ENCODE measurements at regions not wholly inside any gene's neighbourhood (a gene's known extent, or its start where the extent isn't known, plus 50 kb on each side); places are given as distances from the start of the nearest gene placed in this dataset.

DNA sequence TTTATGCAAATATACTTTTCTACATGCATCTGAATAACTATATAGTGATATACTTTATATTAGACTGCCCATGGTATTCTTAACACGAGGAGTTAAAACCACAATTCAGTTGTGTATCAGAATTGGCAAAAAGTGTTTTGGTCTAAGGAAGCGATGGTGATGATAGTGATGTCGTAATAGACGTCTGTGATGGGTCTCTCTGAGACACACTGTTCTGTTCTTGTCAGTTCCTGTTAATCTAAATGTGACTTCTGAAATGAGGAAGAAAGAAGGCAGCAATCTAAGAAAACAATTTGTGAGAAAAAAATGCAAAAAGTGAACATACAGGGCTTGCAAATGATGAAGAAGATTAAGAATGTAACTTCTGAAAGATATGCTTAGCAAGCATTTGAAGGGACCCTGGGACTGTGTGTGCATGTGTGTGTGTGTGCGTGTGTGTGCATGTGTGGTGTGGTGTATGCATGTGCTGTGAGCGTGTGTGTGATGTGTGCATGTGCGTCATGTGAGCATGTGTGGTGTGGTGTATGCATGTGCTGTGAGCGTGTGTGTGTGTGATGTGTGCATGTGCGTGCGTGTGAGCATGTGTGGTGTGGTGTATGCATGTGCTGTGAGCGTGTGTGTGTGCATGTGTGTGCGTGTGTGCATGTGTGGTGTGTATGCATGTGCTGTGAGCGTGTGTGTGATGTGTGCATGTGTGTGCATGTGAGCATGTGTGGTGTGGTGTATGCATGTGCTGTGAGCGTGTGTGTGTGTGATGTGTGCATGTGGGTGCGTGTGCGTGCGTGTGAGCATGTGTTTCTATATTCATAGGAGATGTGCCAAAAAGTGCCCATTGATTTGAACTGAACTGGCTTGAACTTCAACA is 131.8 kb downstream of the IRS2 start:
- no peaks in the 10 kb centered on the region for H3K4me1 ChIP-seq (ENCODE audit: control insufficient read depth, insufficient read depth, low read length)
- H3K4me3 ChIP-seq (ENCODE audit: low read length): no peak overlapping the region
- H3K9me3 ChIP-seq (replicated peaks; ENCODE audit: low read length): no peaks in the 10 kb centered on the region
- no peaks in the 10 kb centered on the region for H3K27me3 ChIP-seq (ENCODE audit: control insufficient read depth, insufficient read depth, low read length)
- H3K36me3 ChIP-seq (ENCODE audit: insufficient read depth, low read length): no peaks in the 10 kb centered on the region
- H3K4me2 ChIP-seq (ENCODE audit: low read length): no peak overlapping the region
- no peak overlapping the region for H3K9ac ChIP-seq (ENCODE audit: low read depth, low read length)

- peaks cover 2% of the 10 kb centered on the region for H3K4me1 ChIP-seq (ENCODE audit: control insufficient read depth, insufficient read depth, low read length)
Measured at GRCh38 chr13:109652531-109652930, 133.9 kb downstream of the IRS2 start.

GRCh38 chr13:109651854-109652253 is 134.5 kb downstream of the IRS2 start:
- H3K9ac ChIP-seq (ENCODE audit: low read depth, low read length): no peak overlapping the region
- no peak overlapping the region for H3K4me3 ChIP-seq (ENCODE audit: low read length)
- no peaks in the 10 kb centered on the region for H3K27me3 ChIP-seq (ENCODE audit: control insufficient read depth, insufficient read depth, low read length)
- H3K4me1 ChIP-seq (ENCODE audit: control insufficient read depth, insufficient read depth, low read length): peaks cover 9% of the 10 kb centered on the region
- no peaks in the 10 kb centered on the region for H3K36me3 ChIP-seq (ENCODE audit: insufficient read depth, low read length)
- no peak overlapping the region for H3K4me2 ChIP-seq (ENCODE audit: low read length)
- no peaks in the 10 kb centered on the region for H3K9me3 ChIP-seq (replicated peaks; ENCODE audit: low read length)

More at GRCh38 chr13:109652531-109652930, 133.9 kb downstream of the IRS2 start:
- Histone ChIP-seq H3K36me3 (ENCODE audit: insufficient read depth, low read length) (no peaks in the 10 kb centered on the region), H3K4me3 (ENCODE audit: low read length) (no peak overlapping the region), H3K4me2 (ENCODE audit: low read length) (no peak overlapping the region), H3K27me3 (ENCODE audit: control insufficient read depth, insufficient read depth, low read length) (no peaks in the 10 kb centered on the region), H3K9me3 (replicated peaks; ENCODE audit: low read length) (no peaks in the 10 kb centered on the region), H3K9ac (ENCODE audit: low read depth, low read length) (no peak overlapping the region)

GRCh38 chr13:109651311-109651710 is 135.1 kb downstream of the IRS2 start:
- Histone ChIP-seq H3K4me3 (ENCODE audit: low read length) (no peak overlapping the region), H3K4me2 (ENCODE audit: low read length) (no peak overlapping the region), H3K9me3 (replicated peaks; ENCODE audit: low read length) (no peaks in the 10 kb centered on the region), H3K9ac (ENCODE audit: low read depth, low read length) (no peak overlapping the region), H3K27me3 (ENCODE audit: control insufficient read depth, insufficient read depth, low read length) (no peaks in the 10 kb centered on the region), H3K36me3 (ENCODE audit: insufficient read depth, low read length) (no peaks in the 10 kb centered on the region), H3K4me1 (ENCODE audit: control insufficient read depth, insufficient read depth, low read length) (peaks cover 14% of the 10 kb centered on the region)

DNA sequence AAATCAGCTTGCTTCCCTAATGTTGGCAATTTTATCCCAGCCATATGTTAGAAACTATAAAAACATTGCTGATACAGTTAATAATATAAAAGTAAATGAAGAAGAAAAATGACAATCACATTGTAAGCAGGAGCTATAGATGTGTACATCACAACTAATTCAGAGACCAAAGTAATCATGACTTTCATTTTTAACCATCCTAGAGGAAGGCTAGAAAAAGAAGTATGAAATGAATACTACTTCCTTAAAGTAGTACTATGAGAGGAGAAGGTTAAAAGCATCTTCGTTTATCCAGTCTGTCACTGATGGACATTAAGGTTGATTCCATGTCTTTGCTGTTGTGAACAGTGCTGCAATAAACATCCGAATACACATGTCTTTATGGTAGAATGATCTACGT is 135.5 kb downstream of the IRS2 start:
- H3K4me2 ChIP-seq (ENCODE audit: low read length): no peak overlapping the region

DNA sequence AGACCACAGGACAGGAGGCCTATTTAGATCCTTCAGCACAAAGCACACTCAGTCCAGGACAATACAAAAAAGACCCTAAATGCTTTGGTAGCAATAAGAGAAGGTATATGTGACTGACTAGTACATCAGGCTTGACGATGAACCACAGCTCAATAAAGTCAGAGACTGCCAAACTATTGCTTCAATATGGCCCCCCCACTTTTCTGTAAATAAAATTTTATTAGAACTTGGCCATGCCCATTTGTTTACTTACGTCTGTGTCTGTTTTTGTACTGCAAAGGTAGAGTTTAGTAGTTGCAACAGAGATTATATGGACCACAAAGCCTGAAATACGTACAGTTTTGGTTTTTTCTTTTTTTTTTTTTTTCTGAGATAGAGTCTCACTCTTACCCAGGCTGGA is 136.7 kb downstream of the IRS2 start:
- H3K4me2 ChIP-seq (ENCODE audit: low read length): no peak overlapping the region
- H3K9me3 ChIP-seq (replicated peaks; ENCODE audit: low read length): no peaks in the 10 kb centered on the region
- no peaks in the 10 kb centered on the region for H3K27me3 ChIP-seq (ENCODE audit: control insufficient read depth, insufficient read depth, low read length)
- H3K36me3 ChIP-seq (ENCODE audit: insufficient read depth, low read length): no peaks in the 10 kb centered on the region
- peaks cover 16% of the 10 kb centered on the region for H3K4me1 ChIP-seq (ENCODE audit: control insufficient read depth, insufficient read depth, low read length)
- H3K9ac ChIP-seq (ENCODE audit: low read depth, low read length): no peak overlapping the region
- H3K4me3 ChIP-seq (ENCODE audit: low read length): no peak overlapping the region

More for the DNA sequence above, 135.5 kb downstream of the IRS2 start:
- no peaks in the 10 kb centered on the region for H3K9me3 ChIP-seq (replicated peaks; ENCODE audit: low read length)
- H3K4me3 ChIP-seq (ENCODE audit: low read length): no peak overlapping the region
- H3K9ac ChIP-seq (ENCODE audit: low read depth, low read length): no peak overlapping the region
- no peaks in the 10 kb centered on the region for H3K27me3 ChIP-seq (ENCODE audit: control insufficient read depth, insufficient read depth, low read length)
- no peaks in the 10 kb centered on the region for H3K36me3 ChIP-seq (ENCODE audit: insufficient read depth, low read length)
- peaks cover 16% of the 10 kb centered on the region for H3K4me1 ChIP-seq (ENCODE audit: control insufficient read depth, insufficient read depth, low read length)

DNA sequence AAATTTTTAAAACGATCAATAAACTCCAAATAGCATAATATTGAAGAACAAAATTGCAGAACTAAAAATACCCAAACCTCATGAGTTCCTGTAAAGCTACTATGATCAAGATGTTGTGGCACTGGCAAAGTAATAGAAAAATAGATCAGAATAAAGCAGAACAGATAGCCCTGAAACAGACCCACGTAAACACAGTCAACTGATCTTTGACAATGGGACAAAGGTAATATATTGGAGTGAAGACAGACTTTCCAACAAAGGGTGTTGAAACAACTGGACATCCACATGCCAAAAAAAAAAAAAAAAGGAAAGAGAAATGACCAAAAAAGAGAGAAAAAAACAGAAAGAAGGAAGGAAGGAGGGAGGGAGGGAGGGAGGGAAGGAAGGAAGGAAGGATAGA is 138.7 kb downstream of the IRS2 start:
- Histone ChIP-seq H3K4me2 (ENCODE audit: low read length) (no peak overlapping the region), H3K36me3 (ENCODE audit: insufficient read depth, low read length) (no peaks in the 10 kb centered on the region), H3K4me3 (ENCODE audit: low read length) (no peak overlapping the region), H3K9ac (ENCODE audit: low read depth, low read length) (no peak overlapping the region), H3K4me1 (ENCODE audit: control insufficient read depth, insufficient read depth, low read length) (peaks cover 16% of the 10 kb centered on the region), H3K27me3 (ENCODE audit: control insufficient read depth, insufficient read depth, low read length) (no peaks in the 10 kb centered on the region), H3K9me3 (replicated peaks; ENCODE audit: low read length) (no peaks in the 10 kb centered on the region)

DNA sequence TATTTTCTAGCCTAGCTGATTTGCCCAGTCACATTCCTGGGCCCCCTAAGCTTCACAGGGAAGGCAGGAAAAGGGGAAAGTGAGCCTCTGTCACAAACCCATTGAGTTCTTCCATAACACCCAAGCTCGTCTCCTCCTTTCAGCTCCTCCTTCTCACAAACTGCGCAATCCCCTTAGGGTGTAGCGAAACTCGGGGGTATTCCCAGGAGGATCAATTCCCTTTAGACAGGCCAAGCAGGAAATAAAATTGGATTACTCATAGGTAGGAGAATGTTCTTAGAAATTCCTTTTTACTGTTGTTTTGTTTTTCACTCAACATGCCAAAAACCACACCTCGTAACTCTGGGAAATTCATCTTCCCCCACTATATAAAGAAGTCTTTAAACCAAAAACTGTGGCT is 139.3 kb downstream of the IRS2 start:
- no peaks in the 10 kb centered on the region for H3K9me3 ChIP-seq (replicated peaks; ENCODE audit: low read length)
- H3K9ac ChIP-seq (ENCODE audit: low read depth, low read length): peak overlapping the region; percentile 16
- no peaks in the 10 kb centered on the region for H3K36me3 ChIP-seq (ENCODE audit: insufficient read depth, low read length)
- no peaks in the 10 kb centered on the region for H3K27me3 ChIP-seq (ENCODE audit: control insufficient read depth, insufficient read depth, low read length)
- H3K4me2 ChIP-seq (ENCODE audit: low read length): peak overlapping the region; percentile 26
- no peak overlapping the region for H3K4me3 ChIP-seq (ENCODE audit: low read length)
- H3K4me1 ChIP-seq (ENCODE audit: control insufficient read depth, insufficient read depth, low read length): peaks cover 16% of the 10 kb centered on the region

DNA sequence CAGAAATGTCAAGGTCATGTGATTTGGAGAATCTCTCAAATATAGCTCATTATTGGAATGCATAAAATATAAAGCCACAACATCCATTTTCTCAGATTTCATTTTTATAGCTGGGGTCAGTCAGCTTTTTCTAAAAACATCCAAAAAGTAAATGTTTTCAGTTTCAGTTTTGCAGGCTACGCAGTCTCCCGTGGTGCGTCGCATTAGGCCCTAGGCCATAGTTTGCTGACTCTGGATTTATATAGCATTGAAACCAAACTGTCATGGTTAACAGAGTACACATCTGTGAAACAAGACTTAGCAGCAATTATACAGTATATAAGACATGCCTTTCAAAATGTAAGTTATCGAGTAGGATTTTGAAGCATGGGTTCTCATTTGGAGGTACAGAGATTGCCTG is 140.0 kb downstream of the IRS2 start:
- peak overlapping the region; percentile 16 for H3K9ac ChIP-seq (ENCODE audit: low read depth, low read length)
- H3K4me2 ChIP-seq (ENCODE audit: low read length): peak overlapping the region; percentile 26
- H3K9me3 ChIP-seq (replicated peaks; ENCODE audit: low read length): no peaks in the 10 kb centered on the region
- H3K27me3 ChIP-seq (ENCODE audit: control insufficient read depth, insufficient read depth, low read length): no peaks in the 10 kb centered on the region
- peaks cover 16% of the 10 kb centered on the region for H3K4me1 ChIP-seq (ENCODE audit: control insufficient read depth, insufficient read depth, low read length)
- no peak overlapping the region for H3K4me3 ChIP-seq (ENCODE audit: low read length)
- H3K36me3 ChIP-seq (ENCODE audit: insufficient read depth, low read length): no peaks in the 10 kb centered on the region

GRCh38 chr13:109645831-109646230 is 140.6 kb downstream of the IRS2 start:
- Histone ChIP-seq H3K27me3 (ENCODE audit: control insufficient read depth, insufficient read depth, low read length) (no peaks in the 10 kb centered on the region), H3K9me3 (replicated peaks; ENCODE audit: low read length) (peaks cover 5% of the 10 kb centered on the region), H3K36me3 (ENCODE audit: insufficient read depth, low read length) (no peaks in the 10 kb centered on the region), H3K4me1 (ENCODE audit: control insufficient read depth, insufficient read depth, low read length) (peaks cover 16% of the 10 kb centered on the region), H3K4me2 (ENCODE audit: low read length) (no peak overlapping the region), H3K9ac (ENCODE audit: low read depth, low read length) (no peak overlapping the region), H3K4me3 (ENCODE audit: low read length) (no peak overlapping the region)

- Histone ChIP-seq H3K9ac (ENCODE audit: low read depth, low read length) (no peak overlapping the region), H3K9me3 (replicated peaks; ENCODE audit: low read length) (peaks cover 11% of the 10 kb centered on the region), H3K36me3 (ENCODE audit: insufficient read depth, low read length) (no peaks in the 10 kb centered on the region), H3K4me3 (ENCODE audit: low read length) (no peak overlapping the region), H3K27me3 (ENCODE audit: control insufficient read depth, insufficient read depth, low read length) (no peaks in the 10 kb centered on the region), H3K4me2 (ENCODE audit: low read length) (no peak overlapping the region), H3K4me1 (ENCODE audit: control insufficient read depth, insufficient read depth, low read length) (peaks cover 16% of the 10 kb centered on the region)
Measured at GRCh38 chr13:109644956-109645355, 141.4 kb downstream of the IRS2 start.

Data from skeletal muscle satellite cell (primary cell).